Renal cortical epithelial cell (primary cell): ENCODE measurements at regions not wholly inside any gene's neighbourhood (a gene's known extent, or its start where the extent isn't known, plus 50 kb on each side); places are given as distances from the start of the nearest gene placed in this dataset.
A peak's percentile ranks its signal among the peaks of the same experiment; 100 is the strongest.
"Not testable (repeated sequence)": the region's sequence is repeated elsewhere in the genome, so short reads cannot be mapped to it uniquely, and the experiment has no call there.

Source experiments
- DNase-seq: peaks from one replicate; pipeline ENCODE4 v3.0.0-alpha.2; 2011; ENCODE audit warnings: low read depth

DNA sequence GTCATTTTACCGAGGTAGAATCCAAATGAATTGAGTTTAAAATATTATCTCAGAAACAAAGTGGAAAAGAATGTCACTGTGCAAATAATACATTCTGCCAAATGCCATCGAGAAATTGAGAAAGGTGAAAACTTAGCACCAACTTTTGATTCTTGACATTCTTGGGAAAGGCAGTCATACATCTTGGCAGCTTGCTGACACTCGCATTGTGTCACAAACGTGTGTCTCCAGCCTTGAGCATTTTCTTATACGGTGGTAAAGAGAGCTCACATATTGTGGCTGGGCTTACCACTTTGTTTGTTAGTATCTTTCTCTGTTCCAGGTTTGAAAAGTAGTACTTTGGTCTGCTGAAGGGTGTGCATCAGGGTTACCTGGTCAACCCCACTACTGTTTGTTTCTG is 1456.1 kb downstream of the BRINP3 start:
- DNase-seq, result no peak

DNA sequence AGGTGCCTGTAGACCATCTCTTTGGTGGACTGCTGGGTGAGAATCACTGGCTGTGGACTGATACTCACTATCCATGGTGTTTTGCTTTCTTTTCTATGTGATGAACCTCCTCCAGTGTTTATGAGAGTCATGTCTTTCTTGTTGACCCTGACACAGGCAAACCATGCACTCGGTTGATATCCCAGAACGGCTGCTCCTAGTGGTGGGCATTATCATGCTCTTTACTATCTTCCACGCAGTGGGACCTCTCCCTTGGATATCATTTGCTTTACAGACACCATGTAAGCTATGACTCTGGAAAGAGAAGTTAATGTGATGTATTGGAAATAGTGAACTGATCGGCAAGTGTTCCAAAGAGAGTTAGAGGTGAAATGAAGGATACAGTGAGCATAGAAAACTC is 1455.6 kb downstream of the BRINP3 start:
- DNase-seq, result no peak

DNA sequence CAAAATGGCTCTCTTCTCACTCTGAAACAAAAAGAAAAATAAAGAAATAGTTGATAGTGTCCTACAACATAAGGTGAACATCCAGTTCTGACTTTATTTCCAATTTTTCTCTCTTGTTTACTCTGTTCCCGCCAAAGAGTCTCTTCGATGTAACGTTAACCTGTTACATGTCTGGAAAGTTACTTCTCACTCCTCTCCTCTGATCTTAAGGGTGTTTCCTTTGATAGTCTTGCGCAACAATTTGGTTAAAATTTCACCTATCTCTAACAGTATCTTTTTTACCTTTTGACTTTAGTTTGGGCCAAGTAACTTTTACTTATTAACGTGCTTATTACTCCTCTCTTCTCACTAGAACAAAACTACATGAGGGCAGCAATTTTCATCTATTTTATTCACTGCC is 1450.2 kb downstream of the BRINP3 start:
- peak; percentile 41 for DNase-seq

DNA sequence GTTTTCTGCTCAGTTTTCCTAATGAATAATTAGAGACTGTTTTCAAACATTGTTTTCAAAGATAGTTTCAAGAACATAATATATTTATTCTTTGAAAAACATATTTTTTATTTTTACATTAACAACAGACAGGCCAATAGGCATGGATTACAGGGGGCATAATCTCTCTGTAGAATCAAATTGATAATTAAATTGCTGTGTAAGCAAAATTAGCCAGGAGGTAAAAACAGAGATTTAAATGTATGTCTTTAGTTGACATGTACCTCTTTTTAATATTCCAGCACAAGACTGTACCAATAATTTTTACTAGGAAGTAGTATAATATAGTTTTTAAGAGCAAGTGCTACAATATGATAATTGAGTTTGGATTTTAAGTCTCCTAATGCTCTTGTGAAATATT is 1444.5 kb downstream of the BRINP3 start:
- DNase-seq, result no peak

DNA sequence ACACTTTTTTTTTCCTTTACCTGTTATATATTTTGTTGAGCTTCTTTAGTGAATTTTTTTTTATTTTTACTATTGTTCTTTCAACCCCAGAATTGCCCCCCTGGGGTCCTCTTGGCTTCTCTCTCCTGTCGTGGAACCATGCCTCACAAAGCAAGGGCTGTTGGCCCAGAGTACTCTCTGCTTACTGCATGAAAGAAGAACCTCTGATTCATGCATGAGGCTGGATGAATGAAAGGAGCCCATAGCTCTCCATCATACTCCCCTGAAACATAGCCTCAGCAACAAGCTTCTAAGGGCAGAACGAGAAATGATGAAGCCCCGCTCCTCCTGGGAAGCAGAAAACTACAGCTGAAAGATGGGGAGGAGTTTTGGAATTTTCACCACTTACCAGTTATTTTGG is 1441.0 kb downstream of the BRINP3 start:
- no peak for DNase-seq

DNA sequence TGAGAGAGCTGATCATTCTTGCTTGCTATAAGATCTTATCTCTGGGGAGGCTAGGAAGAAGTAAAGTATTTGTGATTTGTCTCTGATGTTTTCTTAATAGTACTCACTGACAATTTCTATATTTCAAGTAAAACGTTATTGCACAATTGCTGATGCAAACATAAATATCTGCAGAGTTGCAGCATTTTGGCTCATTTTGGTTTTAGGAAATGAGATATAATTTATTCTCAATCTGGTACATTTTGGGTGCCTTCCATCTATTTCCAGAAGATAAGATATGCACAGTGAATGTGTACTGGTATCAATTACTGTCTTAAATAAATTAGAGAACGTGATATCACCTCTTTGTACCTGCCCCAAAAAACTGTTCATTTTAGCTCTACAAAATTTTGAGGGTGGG is 1431.5 kb downstream of the BRINP3 start:
- no peak for DNase-seq

DNA sequence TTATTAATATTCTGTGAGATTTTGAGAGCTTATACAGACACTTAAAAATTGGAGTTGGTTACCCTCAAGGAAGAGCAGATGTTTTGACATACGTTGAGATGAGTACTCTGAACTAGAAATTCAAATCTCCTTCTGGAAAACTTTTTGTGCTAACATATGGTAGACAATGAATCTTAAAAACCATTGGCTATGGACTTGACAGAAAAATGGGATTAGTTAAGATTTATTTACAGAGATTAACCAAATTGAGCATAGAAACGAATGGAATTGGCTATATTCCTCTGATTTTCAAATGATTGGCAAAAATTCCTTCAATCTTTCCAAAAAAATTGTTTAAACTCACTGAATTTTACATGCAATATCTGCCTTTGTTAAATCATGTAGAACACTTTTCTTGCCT is 1392.9 kb downstream of the BRINP3 start:
- DNase-seq, result no peak

DNA sequence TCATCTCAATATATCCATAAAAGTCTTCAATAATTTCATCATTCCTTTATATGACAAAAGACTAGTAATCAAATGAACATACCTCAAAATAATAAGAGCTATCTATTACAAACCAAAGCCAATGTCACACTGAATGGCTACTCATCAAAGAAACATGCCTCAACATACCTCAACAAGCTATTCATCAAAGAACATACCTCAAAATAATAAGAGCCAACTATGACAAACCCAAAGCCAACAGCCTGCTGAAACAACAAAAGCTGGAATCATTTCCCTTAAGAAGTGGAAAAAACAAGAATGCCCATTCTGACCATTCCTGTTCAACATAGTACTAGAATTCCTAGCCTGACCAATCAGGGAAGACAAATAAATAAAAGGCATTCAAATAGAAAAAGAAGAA is 1373.7 kb downstream of the BRINP3 start:
- no peak for DNase-seq

DNA sequence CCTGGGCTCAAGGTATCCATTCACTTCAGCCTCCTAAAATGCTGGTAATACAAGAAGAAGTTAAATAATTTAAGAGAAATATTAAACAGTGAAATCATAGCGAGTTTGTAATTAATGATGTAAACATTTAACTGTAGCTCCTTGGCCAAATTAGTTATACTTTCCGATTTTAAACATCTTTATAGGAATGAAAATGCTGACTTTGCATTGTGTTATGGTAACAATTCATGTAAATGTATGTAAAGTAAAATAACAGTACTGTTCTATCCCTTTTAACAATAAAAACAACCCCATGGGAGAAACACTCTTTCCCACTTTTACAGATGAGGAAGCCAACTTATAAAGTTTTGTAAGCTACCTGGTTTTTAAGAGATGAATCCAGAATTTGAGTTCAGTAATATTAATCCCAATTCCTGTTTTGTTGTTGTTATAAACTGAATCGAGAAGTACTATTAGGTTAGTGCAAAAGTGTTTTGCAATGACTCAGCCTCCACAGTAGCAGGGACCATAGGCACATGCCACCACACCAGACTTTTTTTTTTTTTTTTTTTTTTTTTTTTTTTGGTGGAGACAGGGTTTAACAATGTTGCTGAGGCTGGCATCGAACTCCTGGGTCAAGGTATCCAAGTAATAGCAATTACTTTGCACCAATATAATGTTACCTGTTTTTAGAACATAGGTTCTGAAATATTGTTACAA is 1360.4 kb downstream of the BRINP3 start:
- no peak for DNase-seq

DNA sequence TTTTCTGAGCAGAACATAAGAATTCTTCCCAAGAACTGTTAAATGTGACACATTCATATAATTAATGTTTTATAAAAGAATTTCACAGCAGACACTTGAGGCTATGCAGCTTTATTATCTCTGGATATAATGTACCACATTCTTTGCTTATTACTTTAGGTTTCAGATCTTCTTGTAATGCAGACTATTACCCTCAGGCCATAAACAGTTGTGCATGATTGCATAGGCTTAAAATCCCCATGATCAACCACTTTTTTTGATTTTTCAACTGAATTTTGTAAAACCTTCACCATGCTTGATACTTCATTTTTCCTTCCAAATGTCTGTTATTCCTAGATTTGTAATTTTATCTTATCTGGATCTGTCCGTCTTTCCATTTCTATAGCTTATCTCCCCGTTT is 1355.7 kb downstream of the BRINP3 start:
- no peak for DNase-seq

DNA sequence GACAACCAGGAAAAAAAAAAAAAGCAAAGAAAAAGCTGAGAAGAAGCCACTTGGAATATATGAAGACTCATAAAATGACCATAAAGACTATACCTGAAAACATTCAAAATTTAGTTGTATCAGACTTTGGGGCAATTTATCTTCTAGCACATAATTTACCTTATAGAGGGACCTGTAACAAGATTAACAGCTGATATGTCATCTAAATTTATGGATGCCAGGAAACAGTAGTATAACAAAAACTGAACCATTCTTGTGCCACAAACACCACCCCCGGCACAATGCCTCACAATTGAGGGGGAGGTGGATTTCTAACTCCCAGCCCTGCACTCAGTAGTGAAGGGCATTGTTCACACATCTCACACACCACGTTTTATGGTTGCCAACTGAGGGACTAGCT is 1352.0 kb downstream of the BRINP3 start:
- DNase-seq, result no peak

DNA sequence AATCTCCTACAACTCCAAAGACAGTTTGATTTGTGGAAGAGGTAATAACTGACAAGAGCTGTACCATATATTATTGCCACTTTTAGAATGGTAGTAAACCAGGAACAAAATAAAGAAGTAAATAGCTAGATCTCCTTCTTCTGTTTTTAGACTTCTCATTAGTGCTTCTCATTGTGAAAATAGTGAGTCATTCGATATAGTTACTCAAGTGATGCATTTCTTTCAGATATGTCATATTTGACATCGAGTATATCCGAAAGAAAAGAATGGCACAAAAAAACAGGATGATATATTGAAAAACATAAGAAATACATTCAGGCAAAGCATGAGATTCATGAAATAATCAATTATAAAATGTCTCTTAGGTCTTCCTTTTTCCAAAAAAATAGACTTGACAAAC is 1346.1 kb downstream of the BRINP3 start:
- no peak for DNase-seq

DNA sequence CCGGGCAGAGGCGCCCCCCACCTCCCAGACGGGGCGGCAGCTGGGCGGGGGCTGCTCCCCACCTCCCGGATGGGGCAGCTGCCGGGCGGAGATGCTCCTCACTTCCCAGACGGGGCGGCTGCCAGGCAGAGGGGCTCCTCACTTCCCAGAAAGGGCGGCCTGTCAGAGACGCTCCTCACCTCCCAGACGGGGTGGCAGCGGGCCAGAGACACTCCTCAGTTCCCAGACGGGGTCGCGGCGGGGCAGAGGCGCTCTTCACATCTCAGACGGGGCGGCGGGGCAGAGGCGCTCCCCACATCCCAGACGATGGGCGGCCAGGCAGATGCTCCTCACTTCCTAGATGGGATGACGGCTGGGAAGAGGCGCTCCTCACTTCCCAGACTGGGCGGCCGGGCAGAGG is 1337.9 kb downstream of the BRINP3 start:
- DNase-seq, result not testable (repeated sequence)

DNA sequence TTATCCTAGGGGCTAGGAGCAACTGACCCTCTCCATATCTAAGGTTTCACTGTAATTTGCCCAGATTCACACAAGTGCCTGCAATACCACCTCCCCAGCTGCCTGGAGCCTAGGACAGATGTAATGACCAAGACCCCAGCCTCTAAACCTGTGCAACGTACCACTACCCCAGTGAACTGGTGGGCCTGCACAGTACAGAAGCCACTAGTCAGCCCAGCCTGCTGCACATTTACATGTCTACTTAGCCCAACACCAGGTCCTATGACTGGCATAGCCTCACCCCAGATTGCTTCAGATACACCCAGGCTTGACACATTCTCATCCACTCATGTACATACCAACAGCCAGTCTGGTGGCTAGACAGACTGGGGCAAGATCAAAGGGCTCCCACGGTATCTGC is 1336.6 kb downstream of the BRINP3 start:
- DNase-seq, result no peak

DNA sequence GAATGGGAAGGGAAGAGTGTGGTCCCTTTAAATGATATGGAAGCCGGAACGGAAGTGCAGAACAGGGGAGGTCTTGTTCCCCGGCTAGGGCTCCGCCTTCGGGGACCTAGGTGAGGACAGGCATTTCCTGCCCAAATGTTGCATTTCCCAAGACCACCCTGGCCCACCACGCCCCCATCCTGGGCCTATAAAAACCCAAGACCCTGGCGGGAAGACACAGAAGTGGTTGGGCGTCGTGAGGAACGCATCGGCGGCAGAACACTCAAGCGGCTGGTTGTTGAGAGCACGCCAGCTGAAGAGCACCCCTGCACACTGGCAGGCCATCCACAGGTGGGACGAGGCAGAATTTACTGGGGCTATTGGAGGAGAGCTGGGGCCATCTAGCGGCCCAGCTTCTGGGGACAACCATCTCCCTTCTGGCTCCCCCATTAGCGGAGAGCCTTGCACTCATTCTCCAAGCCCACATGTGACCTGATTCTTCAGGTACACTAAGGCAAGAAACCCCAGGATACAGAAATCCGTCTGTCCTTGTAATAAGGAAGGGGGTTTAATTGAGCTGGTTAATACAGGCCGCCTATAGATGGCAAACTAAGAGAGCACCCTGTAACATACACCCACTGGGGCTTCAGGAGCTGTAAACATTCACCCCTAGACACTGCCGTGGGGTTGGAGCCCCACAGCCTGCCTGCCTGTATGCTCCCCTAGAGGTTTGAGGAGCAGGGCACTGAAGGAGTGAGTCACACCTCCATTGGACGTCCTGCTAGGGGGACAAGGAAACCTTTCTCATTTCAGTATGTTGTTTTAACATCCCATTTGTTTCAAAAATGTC is 1327.9 kb downstream of the BRINP3 start:
- DNase-seq, result peak; percentile 3

DNA sequence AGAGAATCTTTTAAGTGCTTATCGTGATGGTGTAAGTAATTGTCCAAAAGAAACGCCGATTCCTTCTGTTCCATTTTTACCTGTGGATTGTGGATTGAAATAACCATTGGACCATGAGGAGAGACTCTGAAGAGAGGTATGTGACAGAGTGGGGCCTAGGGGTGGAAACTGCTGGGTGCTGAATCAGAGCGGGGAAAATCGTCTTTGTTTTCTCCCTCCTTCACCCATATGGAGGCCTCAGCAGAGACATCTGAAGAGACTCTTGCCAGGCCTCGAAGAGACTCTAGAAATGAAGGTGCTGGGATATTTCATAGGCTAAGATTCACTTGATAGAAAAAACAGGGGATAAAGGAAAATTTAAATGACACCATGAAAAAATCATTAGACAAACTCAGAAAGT is 1327.0 kb downstream of the BRINP3 start:
- no peak for DNase-seq

DNA sequence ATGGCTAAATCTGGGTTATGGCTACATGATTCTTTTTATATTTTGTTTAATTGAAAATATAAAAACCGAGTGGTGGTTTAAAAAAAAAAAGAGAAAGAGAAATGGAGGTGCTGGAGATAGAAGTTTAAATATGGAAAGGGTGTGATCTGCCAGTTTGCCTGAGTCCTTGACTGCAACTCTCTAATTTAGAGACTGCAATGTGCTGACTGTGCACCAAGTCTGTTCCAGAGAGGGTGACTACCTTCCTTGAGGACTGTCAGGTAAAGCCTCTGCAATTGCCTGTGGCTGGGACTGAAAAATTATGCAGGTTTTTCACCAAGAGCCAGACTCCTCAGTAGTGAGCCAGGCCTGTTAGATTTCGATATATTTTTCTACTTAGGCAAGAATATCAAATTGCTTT is 1326.3 kb downstream of the BRINP3 start:
- no peak for DNase-seq

DNA sequence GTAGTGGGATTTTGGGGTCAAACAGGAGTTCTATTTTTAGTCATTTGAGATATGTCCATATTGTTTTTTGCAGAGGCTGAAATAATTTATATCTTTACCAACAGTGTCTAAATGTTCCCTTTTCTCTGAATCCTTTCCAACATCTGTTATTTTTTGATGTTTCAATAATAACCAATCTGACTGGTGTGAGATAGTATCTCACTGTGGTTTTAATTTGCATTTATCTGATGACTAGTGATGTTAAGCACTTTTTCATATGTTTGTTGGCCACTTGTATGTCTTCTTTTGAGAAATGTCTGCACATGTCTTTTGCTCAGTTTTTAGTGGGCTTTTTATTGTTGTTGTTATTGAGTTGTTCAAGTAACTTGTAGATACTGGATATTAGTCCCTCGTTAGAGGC is 1325.0 kb downstream of the BRINP3 start:
- DNase-seq, result no peak

DNA sequence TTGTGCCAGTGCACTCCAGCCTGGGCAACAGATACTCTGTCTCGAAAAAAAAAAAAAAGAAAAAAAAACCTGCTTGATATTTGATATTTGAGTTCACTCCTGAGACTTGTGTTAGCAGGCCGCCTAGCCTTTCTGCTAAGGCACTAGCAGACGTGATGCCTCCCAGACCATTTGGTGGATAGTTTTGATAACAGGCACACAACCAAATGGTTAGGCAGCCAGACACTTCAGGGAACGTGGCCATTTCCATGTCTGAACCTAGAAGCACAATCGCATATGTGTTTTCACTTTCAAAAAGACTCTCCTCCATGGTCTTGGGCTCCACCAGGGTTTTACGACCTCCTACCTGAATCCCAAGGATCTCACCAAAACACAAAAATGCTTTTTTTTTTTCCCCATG is 1319.5 kb downstream of the BRINP3 start:
- no peak for DNase-seq

DNA sequence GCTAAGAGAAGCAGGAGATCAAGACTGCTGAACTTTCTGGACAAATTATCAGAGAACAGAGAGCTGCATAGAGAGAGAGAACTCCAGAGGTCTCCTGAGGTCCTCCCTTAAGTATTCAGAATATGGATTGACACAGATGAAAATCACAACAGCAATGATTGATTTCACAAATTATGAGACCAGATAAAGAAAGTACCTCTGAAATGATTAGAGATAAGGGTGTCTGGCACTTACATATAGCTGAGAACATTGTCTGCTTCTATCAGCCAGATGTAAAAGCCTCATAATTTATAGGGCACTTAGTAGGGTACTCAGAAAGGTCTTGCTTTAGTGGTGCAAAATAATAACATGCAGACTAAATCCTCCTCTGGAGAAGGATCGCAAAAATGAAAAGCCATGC is 1301.8 kb downstream of the BRINP3 start:
- no peak for DNase-seq

DNA sequence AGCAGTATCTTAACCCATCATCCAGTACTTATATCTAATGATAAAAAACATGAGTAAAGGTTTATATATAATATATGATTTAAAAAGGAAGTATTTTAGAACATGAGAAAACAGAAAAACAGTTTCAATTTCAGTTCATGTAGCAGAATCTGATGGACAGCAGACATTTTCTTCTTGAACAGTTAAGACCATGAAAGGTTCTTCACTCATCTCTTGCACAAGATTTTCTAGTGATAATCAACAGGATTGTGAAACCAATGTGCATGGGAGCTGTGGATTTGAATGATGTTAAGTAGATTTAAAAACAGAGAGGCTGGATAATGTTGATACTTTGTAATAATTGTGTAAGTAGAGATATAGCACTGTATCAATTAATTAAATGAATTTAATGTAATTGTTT is 1297.6 kb downstream of the BRINP3 start:
- peak; percentile 1 for DNase-seq

DNA sequence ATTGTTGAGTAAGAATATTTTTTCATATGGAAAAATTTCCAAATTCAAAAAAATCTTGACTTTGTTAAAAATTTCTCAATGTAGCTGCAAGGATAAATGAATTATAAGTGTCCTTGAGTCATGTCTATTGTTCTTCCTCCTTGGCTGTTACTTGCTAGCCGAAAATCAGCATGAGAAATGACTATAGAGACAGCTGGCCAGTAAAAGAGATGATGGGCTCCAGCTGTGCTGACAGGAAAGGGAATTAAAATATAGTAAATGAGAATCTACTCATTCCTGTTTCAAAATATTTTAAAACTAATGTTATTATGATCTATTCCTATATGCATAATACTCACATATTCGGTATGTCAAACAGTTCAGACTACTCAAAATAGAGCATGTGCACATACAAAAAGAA is 1292.6 kb downstream of the BRINP3 start:
- DNase-seq, result no peak

DNA sequence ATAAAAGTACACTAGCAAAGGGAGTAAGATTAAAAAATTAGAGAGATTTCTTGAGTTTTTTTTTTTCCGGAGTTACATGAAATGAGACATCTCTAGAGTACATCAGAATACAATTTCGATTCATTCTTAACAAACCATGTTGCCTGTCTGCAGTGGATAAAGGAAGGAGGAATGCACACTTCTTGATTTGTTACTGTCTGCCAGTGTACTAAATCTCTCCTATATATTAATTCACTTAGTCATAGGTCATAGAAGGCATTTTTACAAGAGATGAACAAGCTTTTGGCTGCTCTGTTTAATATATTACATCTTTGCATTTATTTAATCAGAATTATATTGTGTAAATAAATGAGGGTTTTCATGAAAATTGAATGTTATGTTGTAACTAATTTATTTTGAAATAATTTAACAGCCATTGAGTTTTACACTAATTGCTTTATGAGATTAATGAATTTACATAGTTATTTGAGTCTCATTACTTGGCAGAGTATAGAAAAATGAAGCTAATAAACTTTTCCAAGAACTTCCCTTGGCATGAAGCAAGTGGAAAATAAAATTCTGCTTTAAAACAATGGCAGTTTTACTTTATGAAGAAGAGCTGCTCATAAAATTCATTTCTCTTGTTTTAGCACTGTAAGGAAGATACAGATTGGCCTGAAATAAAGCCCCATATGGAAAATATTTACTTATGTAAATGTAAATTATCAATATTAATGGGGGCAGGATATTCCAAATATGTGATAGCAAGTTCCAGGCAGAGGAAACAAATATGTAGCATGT is 1284.7 kb downstream of the BRINP3 start:
- no peak for DNase-seq
